Epithelial cell of esophagus (primary cell): ENCODE measurements at regions not wholly inside any gene's neighbourhood (a gene's known extent, or its start where the extent isn't known, plus 50 kb on each side); places are given as distances from the start of the nearest gene placed in this dataset.
"Not testable (repeated sequence)": the region's sequence is repeated elsewhere in the genome, so short reads cannot be mapped to it uniquely, and the experiment has no call there.

Experiments used
- DNase-seq: peaks from one replicate; pipeline ENCODE4 v3.0.0; 2010; ENCODE audit warnings: low read depth
- H3K4me3 ChIP-seq: 2 replicates; pipeline ENCODE4 v1.5.1; 2011; ENCODE audit warnings: mild to moderate bottlenecking, low read length, control low read depth
- TF ChIP-seq, protein P1 (sequence below): IDR thresholded peaks from 2 replicates; pipeline ENCODE4 v1.5.1; 2011; ENCODE audit warnings: low read depth, mild to moderate bottlenecking, low read length, control low read depth, inconsistent platforms; ENCODE audit not compliant: insufficient read depth; ENCODE audit errors: missing control alignments

DNA sequence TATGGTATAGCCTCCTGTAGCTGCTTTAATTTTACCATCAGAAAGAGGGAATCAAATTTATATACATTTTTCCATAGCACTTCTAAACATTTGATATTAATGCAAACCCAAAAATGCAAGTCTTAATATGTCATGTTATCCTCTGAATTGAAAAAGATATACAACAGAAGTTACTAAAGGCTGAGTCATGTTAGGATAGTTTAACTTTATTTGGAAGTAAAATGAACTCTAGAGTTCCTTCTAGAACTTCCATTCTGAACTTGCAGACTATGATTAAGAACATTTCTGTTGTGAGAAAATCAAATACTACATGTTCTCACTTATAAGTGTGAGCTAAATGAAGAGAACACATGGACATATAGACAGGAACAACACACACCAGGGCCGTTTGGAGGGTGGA lies 317.3 kb upstream of the PRR16 start:
- TF ChIP-seq, protein P1, sequence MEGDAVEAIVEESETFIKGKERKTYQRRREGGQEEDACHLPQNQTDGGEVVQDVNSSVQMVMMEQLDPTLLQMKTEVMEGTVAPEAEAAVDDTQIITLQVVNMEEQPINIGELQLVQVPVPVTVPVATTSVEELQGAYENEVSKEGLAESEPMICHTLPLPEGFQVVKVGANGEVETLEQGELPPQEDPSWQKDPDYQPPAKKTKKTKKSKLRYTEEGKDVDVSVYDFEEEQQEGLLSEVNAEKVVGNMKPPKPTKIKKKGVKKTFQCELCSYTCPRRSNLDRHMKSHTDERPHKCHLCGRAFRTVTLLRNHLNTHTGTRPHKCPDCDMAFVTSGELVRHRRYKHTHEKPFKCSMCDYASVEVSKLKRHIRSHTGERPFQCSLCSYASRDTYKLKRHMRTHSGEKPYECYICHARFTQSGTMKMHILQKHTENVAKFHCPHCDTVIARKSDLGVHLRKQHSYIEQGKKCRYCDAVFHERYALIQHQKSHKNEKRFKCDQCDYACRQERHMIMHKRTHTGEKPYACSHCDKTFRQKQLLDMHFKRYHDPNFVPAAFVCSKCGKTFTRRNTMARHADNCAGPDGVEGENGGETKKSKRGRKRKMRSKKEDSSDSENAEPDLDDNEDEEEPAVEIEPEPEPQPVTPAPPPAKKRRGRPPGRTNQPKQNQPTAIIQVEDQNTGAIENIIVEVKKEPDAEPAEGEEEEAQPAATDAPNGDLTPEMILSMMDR = no peak
- DNase-seq = peak; percentile 30
- no peak overlapping the region for H3K4me3 ChIP-seq

DNA sequence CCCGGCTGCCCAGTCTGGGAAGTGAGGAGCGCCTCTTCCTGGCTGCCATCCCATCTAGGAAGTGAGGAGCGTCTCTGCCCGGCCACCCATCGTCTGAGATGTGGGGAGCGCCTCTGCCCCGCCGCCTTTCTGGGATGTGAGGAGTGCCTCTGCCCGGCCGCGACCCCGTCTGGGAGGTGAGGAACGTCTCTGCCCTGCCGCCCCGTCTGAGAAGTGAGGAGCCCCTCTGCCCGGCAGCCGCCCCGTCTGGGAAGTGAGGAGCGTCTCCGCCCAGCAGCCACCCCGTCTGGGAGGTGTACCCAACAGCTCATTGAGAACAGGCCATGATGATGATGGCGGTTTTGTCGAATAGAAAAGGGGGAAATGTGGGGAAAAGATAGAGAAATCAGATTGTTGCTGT lies 316.2 kb upstream of the PRR16 start:
- H3K4me3 ChIP-seq, DNase-seq: not testable (repeated sequence)

DNA sequence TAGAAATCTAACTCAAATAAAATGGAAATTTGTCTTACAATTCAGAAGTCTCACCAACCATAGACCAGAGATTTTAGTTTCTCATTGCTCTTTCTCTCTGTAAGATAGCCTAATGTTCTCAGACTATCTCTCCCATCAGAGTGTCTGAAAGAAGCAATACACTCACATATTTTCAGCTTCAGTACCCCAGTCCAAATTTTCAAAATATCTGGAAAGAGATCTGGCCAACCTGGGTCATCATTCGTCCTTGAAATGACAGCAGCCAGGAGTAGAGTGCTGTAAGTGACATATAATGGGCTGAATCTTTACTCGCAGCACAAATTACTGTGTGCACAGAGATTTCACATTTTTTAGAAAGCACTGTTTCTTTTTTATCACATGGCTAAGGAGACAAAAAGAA lies 313.3 kb upstream of the PRR16 start:
- no peak overlapping the region for H3K4me3 ChIP-seq
- TF ChIP-seq, protein P1 = no peak
- no peak for DNase-seq

DNA sequence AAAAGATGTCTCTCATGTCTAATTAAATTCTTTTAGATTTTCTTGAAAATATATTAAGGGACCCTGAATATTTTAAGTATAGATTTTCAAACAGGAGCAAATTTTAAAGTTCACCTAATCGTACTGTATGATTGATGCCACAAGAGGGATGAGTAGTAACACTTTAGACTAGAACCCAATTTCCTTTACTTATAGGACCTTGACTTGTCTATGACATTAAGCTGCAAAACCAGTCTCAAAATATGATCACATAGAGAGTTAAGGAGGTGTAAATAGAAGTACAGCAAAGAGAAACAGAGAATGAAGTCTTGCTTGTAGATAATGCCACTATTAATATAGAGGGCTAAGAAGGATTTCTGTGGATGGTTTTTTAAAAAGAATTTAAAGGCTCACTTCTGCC lies 312.9 kb upstream of the PRR16 start:
- no peak for DNase-seq
- TF ChIP-seq, protein P1 = no peak
- H3K4me3 ChIP-seq = no peak overlapping the region

DNA sequence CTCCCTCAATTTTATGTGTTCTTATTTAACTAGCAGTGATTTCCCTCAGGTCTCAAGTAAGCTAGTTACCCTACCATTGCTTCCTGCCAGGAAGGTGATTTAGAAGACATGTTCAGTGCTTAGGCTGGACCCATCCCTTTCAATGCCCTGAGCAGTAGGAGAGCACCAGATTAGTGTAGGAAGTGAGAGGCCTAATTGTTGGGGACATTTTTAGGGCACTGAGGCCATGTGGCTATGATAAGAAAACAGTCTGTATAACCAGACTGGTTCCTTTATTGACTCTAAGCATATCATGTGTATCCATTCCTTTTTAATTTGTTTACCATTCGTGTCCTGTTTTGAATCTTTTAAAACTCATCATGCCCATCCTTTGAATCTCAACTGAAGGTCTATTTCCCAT lies 312.3 kb upstream of the PRR16 start:
- H3K4me3 ChIP-seq = no peak overlapping the region
- TF ChIP-seq, protein P1 = no peak
- no peak for DNase-seq

DNA sequence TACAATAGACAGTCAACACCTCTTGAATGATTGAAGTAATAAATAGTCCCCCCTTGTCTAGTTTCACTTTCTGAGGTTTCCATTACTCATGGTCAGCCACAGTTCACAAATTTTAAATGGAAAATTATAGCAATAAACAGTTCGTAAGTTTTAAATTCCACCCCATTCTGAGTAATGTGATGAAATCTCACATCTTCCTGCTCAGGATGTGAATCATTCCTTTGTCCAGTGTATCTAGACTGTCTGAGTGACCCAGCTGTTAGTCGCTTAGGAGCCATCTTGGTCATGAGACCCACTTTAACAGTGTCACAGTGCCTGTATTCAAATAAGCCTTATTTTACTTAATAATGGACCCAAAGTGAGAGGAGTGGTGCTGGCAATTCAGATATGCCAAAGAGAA lies 311.6 kb upstream of the PRR16 start:
- peak; percentile 84 for DNase-seq
- no peak overlapping the region for H3K4me3 ChIP-seq
- TF ChIP-seq, protein P1 = no peak

DNA sequence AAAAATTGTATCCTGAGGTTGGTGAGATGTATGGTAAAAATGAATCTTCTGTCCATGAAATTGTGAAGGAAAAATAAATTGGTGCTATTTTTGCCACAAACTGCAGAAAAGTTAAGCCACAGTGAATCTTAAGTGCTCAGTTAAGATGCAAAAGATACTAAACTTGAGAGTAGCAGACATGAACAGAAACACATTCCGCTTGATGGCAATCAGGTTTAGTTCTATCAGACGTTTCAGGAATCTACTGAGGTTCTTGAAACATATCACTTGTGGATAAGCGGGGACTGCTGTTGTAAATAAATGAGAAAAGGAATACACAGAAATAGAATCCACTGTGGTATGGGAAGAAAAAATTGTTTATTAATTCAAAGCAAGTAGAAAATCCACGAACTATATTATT lies 311.2 kb upstream of the PRR16 start:
- no peak overlapping the region for H3K4me3 ChIP-seq
- TF ChIP-seq, protein P1 = no peak
- DNase-seq = no peak

DNA sequence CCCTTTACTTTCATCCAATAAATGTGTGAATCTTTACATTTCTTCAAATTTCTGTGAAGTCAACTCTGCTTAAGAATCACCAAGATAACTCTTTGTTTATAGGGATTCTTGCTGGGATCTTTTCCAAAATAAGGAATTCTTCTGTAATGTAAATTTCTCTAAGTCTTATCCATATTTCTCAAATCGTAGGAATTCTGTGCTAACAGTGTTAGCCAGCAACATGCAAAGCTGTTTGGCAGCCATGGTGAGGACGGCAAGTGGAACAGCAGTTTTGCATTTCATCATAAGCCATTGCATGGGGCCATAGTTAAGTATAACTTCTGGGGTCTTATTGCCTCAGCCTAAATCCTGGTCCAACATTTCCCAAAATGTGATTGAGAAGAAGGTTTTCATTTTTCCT lies 310.5 kb upstream of the PRR16 start:
- no peak for DNase-seq
- H3K4me3 ChIP-seq = no peak overlapping the region
- TF ChIP-seq, protein P1 = no peak
